HG03064 (cell line): ENCODE measurements at regions not wholly inside any gene's neighbourhood (a gene's known extent, or its start where the extent isn't known, plus 50 kb on each side); places are given as distances from the start of the nearest gene placed in this dataset.
"Not testable (repeated sequence)": the region's sequence is repeated elsewhere in the genome, so short reads cannot be mapped to it uniquely, and the experiment has no call there.

ENCODE experiments used
- ATAC-seq: cut with Tn5 transposase; IDR thresholded peaks from one replicate; pipeline ENCODE4 v1.9.1; 2021; ENCODE audit warnings: low read depth; ENCODE audit not compliant: unreplicated experiment

GRCh38 chr10:78420946-78421735 lies 387.5 kb downstream of the RPS24 start:
- ATAC-seq = no peak

- not testable (repeated sequence) for ATAC-seq
Measured at GRCh38 chr10:78424050-78424449, 390.4 kb downstream of the RPS24 start.

GRCh38 chr10:78424723-78425122 lies 391.1 kb downstream of the RPS24 start:
- no peak for ATAC-seq

GRCh38 chr10:78426181-78426580 lies 392.5 kb downstream of the RPS24 start:
- ATAC-seq = no peak

- no peak for ATAC-seq
Measured at GRCh38 chr10:78427497-78428031, 393.9 kb downstream of the RPS24 start.

GRCh38 chr10:78428579-78428978 lies 394.9 kb downstream of the RPS24 start:
- no peak for ATAC-seq

- ATAC-seq = no peak
Measured at GRCh38 chr10:78429984-78430383, 396.3 kb downstream of the RPS24 start.

- no peak for ATAC-seq
Measured at GRCh38 chr10:78432583-78432982, 398.9 kb downstream of the RPS24 start.

GRCh38 chr10:78433076-78433595 lies 399.5 kb downstream of the RPS24 start:
- ATAC-seq = no peak

GRCh38 chr10:78433766-78434535 lies 400.3 kb downstream of the RPS24 start:
- ATAC-seq = no peak

GRCh38 chr10:78434886-78435285 lies 401.2 kb downstream of the RPS24 start:
- ATAC-seq = no peak

- no peak for ATAC-seq
Measured at GRCh38 chr10:78435484-78436221, 402.0 kb downstream of the RPS24 start.

- ATAC-seq = no peak
Measured at GRCh38 chr10:78436222-78436573, 402.5 kb downstream of the RPS24 start.

- ATAC-seq = no peak
Measured at GRCh38 chr10:78436706-78437406, 403.2 kb downstream of the RPS24 start.

- ATAC-seq = no peak
Measured at GRCh38 chr10:78437407-78437768, 403.7 kb downstream of the RPS24 start.

- ATAC-seq = no peak
Measured at GRCh38 chr10:78437998-78438906, 404.6 kb downstream of the RPS24 start.

- no peak for ATAC-seq
Measured at GRCh38 chr10:78438907-78439809, 405.5 kb downstream of the RPS24 start.

GRCh38 chr10:78441010-78441409 lies 407.3 kb downstream of the RPS24 start:
- no peak for ATAC-seq
